ENCODE measurements at regions not wholly inside any gene's neighbourhood (a gene's known extent, or its start where the extent isn't known, plus 50 kb on each side); places are given as distances from the start of the nearest gene placed in this dataset.

DNA sequence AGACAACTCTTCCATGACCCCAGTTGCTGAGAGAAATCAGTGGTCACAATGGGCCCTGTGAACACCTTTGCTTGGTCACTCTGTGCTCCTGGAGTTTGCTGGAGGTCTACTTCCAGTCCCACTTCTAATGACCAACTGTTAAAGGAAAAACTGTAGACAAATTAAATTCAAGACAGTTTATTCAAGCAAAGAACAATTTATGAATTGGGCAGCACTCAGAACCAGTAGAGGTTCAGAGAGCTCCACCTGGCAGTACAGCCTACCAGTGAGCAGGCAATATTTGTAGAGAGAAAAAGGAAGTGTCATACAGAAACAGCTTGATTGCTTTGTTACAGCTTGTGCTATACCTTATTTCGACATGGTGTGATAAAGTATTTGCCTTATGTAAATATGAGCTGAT, 116.5 kb downstream of the HS3ST3B1 start:
- ATAC-seq (ENCODE audit: low FRiP score) = no peak
- TF ChIP-seq, protein P1, sequence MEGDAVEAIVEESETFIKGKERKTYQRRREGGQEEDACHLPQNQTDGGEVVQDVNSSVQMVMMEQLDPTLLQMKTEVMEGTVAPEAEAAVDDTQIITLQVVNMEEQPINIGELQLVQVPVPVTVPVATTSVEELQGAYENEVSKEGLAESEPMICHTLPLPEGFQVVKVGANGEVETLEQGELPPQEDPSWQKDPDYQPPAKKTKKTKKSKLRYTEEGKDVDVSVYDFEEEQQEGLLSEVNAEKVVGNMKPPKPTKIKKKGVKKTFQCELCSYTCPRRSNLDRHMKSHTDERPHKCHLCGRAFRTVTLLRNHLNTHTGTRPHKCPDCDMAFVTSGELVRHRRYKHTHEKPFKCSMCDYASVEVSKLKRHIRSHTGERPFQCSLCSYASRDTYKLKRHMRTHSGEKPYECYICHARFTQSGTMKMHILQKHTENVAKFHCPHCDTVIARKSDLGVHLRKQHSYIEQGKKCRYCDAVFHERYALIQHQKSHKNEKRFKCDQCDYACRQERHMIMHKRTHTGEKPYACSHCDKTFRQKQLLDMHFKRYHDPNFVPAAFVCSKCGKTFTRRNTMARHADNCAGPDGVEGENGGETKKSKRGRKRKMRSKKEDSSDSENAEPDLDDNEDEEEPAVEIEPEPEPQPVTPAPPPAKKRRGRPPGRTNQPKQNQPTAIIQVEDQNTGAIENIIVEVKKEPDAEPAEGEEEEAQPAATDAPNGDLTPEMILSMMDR (IDR thresholded peaks at IDR 0.05) = no peak
- DNase-seq (ENCODE audit: low spot score) = no peak

DNA sequence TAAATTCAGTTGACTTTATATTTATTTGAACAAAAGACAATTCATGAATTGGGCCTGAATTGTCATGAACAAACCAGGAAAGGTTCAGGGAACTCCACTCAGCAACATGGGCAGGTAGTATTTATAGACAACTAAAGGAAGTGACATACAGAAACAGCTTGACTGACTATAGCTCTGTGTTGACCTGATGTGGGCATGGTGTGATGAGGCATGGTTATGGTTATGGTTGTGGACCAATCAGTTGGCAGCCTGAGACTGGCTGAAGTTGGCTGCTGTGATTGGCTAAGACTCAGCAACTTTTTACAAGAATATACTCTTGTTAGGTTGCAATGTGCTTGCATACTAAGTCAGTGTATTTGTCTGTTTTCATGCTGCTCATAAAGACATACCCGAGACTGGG, 108.4 kb downstream of the HS3ST3B1 start:
- no peak for DNase-seq (ENCODE audit: low spot score)
- ATAC-seq (ENCODE audit: low FRiP score) = no peak
- TF ChIP-seq, protein P1 (IDR thresholded peaks at IDR 0.05) = no peak

DNA sequence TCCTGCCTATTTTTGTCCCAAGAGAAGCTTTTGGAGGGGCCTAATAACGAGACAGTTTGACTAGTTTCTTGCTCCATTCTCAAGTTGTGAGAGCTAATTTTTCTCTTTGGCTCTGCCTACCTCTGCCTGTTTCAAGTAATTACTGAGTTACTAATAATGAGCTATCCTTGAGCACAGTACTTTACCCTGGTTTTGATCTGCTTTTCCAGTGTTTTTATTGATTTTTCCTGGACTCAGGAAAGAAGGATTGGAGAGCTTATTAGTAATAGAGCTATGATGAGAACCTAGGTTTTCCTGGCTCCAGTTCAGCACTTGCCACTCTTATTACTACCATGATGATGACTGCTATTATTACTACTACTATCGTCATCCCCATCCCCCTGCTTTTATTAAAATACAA, 106.7 kb downstream of the HS3ST3B1 start:
- ATAC-seq (ENCODE audit: low FRiP score) (no peak), DNase-seq (ENCODE audit: low spot score) (no peak)
- TF ChIP-seq, protein P1 (IDR thresholded peaks at IDR 0.05) = no peak

DNA sequence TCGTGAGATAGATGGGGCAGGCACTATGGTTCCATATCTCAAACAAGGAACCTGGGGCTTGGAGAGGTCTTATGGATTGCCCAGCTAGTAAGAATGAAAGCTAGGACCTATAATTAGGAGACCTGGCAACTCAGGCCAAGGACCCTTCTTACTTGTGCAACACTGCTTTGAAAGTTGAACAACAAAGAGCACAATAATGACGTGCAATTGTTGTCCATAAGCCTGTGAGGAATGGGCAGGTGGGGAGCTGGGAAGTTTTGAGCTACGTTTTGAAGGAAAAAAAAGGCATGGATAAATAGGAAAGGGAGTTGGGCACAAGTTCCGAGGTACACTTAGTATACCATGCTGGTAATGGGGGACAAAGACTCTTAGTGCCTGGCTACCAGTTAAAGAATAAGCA, 104.3 kb downstream of the HS3ST3B1 start:
- TF ChIP-seq, protein P1 (IDR thresholded peaks at IDR 0.05) = no peak
- DNase-seq (ENCODE audit: low spot score) = no peak
- ATAC-seq (ENCODE audit: low FRiP score) = no peak

Data from omental fat pad (tissue), 3 donors.